Adrenal gland (tissue), 5 donors: ENCODE measurements at regions not wholly inside any gene's neighbourhood (a gene's known extent, or its start where the extent isn't known, plus 50 kb on each side); places are given as distances from the start of the nearest gene placed in this dataset.

Experiments used
- POLR2A ChIP-seq, 2 donors: fragments of 450-650 bp; IDR thresholded peaks; one replicate each; pipeline ENCODE4 v1.6.1; 2017; ENCODE audit warnings: antibody characterized with exemption in 2 of 2, mild to moderate bottlenecking in 2 of 2, moderate library complexity in 1 of 2
- TF ChIP-seq, protein P1 (sequence below), 6 experiments: fragments of 450-650 bp in 4 of 6; fragments of 200-600 bp in 2 of 6; sonication (generic) in 1 of 6; IDR thresholded peaks; 1 replicate in 5 of 6; 2 replicates in 1 of 6; pipeline versions ENCODE4 v1.5.1 to v1.8.0; 2016 to 2021; ENCODE audit warnings: antibody characterized with exemption in 6 of 6, mild to moderate bottlenecking in 2 of 6, moderate library complexity in 1 of 6
- donor health status: DM: no; HTN: no; CAD: no.

DNA sequence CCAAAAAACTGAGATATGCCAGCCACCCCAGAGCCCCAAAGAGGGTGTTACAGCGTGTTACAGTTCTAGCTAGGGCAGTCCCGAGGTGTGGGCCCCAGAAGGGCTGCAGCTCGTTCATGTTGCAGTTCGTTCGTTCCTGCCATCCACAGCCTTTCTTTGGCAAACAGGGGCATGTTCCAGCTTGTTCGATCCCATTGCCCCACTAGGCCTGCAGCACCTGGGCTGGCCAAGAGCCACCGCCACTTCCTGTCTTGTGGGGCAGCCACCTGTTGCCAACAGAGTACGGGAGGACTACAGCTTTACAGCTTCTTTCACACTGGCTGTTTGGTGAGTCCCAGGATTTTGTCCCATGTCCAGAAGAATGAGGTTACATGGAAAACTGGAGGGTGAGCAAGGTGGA, 198.1 kb downstream of the MMUT start:
- TF ChIP-seq, protein P1, sequence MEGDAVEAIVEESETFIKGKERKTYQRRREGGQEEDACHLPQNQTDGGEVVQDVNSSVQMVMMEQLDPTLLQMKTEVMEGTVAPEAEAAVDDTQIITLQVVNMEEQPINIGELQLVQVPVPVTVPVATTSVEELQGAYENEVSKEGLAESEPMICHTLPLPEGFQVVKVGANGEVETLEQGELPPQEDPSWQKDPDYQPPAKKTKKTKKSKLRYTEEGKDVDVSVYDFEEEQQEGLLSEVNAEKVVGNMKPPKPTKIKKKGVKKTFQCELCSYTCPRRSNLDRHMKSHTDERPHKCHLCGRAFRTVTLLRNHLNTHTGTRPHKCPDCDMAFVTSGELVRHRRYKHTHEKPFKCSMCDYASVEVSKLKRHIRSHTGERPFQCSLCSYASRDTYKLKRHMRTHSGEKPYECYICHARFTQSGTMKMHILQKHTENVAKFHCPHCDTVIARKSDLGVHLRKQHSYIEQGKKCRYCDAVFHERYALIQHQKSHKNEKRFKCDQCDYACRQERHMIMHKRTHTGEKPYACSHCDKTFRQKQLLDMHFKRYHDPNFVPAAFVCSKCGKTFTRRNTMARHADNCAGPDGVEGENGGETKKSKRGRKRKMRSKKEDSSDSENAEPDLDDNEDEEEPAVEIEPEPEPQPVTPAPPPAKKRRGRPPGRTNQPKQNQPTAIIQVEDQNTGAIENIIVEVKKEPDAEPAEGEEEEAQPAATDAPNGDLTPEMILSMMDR (IDR thresholded peaks at IDR 0.05) = no peak
- no peak for TF ChIP-seq POLR2A (IDR thresholded peaks at IDR 0.05)
